ENCODE measurements at regions not wholly inside any gene's neighbourhood (a gene's known extent, or its start where the extent isn't known, plus 50 kb on each side); places are given as distances from the start of the nearest gene placed in this dataset.
A peak's percentile ranks its signal among the peaks of the same experiment; 100 is the strongest.
"Not testable (repeated sequence)": the region's sequence is repeated elsewhere in the genome, so short reads cannot be mapped to it uniquely, and the experiment has no call there.

GRCh38 chr6:144417681-144418080 is 132.5 kb downstream of the UTRN start:
- no peaks in the 10 kb centered on the region for H3K36me3 Mint-ChIP-seq (ENCODE audit: low read depth)
- no peaks in the 10 kb centered on the region for H3K9me3 Mint-ChIP-seq
- peaks cover 6% of the 10 kb centered on the region for H3K4me1 Mint-ChIP-seq
- H3K27ac Mint-ChIP-seq, result no peak overlapping the region
- H3K4me3 Mint-ChIP-seq, result no peak overlapping the region
- no peak for TF ChIP-seq CTCF (IDR thresholded peaks at IDR 0.05; ENCODE audit: unreplicated experiment in 3 of 3)
- no peaks in the 10 kb centered on the region for H3K27me3 Mint-ChIP-seq (ENCODE audit: low read depth)

GRCh38 chr6:144418959-144419545 is 133.9 kb downstream of the UTRN start:
- no peaks in the 10 kb centered on the region for H3K9me3 Mint-ChIP-seq
- no peak for TF ChIP-seq CTCF (IDR thresholded peaks at IDR 0.05; ENCODE audit: unreplicated experiment in 3 of 3)
- peak overlapping the region in 1 of 3 experiments; percentile 48 for H3K27ac Mint-ChIP-seq
- no peak overlapping the region for H3K4me3 Mint-ChIP-seq
- H3K27me3 Mint-ChIP-seq (ENCODE audit: low read depth), result no peaks in the 10 kb centered on the region
- H3K36me3 Mint-ChIP-seq (ENCODE audit: low read depth), result peaks cover 9% of the 10 kb centered on the region
- H3K4me1 Mint-ChIP-seq, result peaks cover 14% of the 10 kb centered on the region

- H3K27me3 Mint-ChIP-seq (ENCODE audit: low read depth), result no peaks in the 10 kb centered on the region
- H3K36me3 Mint-ChIP-seq (ENCODE audit: low read depth), result peaks cover 34% of the 10 kb centered on the region
- H3K4me1 Mint-ChIP-seq, result peaks cover 14% of the 10 kb centered on the region
- no peaks in the 10 kb centered on the region for H3K9me3 Mint-ChIP-seq
- peak overlapping the region in 2 of 3 experiments; percentile 15 to 66 for H3K27ac Mint-ChIP-seq
- TF ChIP-seq CTCF (IDR thresholded peaks at IDR 0.05; ENCODE audit: unreplicated experiment in 3 of 3), result no peak
- no peak overlapping the region for H3K4me3 Mint-ChIP-seq
Measured at GRCh38 chr6:144423167-144423566, 138.0 kb downstream of the UTRN start.

GRCh38 chr6:144429753-144430152 is 144.6 kb downstream of the UTRN start:
- H3K4me3 Mint-ChIP-seq, result no peak overlapping the region
- TF ChIP-seq CTCF (IDR thresholded peaks at IDR 0.05; ENCODE audit: unreplicated experiment in 3 of 3), result no peak
- no peak overlapping the region for H3K27ac Mint-ChIP-seq

GRCh38 chr6:144433446-144433845 is 148.3 kb downstream of the UTRN start:
- H3K9me3 Mint-ChIP-seq; H3K4me3 Mint-ChIP-seq; H3K27me3 Mint-ChIP-seq (ENCODE audit: low read depth); H3K4me1 Mint-ChIP-seq; H3K27ac Mint-ChIP-seq: not testable (repeated sequence)
- H3K36me3 Mint-ChIP-seq (ENCODE audit: low read depth), result peaks cover 58% of the 10 kb centered on the region

More at GRCh38 chr6:144429753-144430152, 144.6 kb downstream of the UTRN start:
- no peaks in the 10 kb centered on the region for H3K27me3 Mint-ChIP-seq (ENCODE audit: low read depth)
- peaks cover 51% of the 10 kb centered on the region for H3K36me3 Mint-ChIP-seq (ENCODE audit: low read depth)
- H3K9me3 Mint-ChIP-seq, result peaks cover 3% of the 10 kb centered on the region
- no peaks in the 10 kb centered on the region for H3K4me1 Mint-ChIP-seq

- H3K27me3 Mint-ChIP-seq (ENCODE audit: low read depth), result no peaks in the 10 kb centered on the region
- peaks cover 9% of the 10 kb centered on the region for H3K9me3 Mint-ChIP-seq
- peaks cover 63% of the 10 kb centered on the region for H3K36me3 Mint-ChIP-seq (ENCODE audit: low read depth)
- H3K27ac Mint-ChIP-seq, result no peak overlapping the region
- H3K4me3 Mint-ChIP-seq, result no peak overlapping the region
- TF ChIP-seq CTCF (IDR thresholded peaks at IDR 0.05; ENCODE audit: unreplicated experiment in 3 of 3), result no peak
- H3K4me1 Mint-ChIP-seq, result no peaks in the 10 kb centered on the region
Measured at GRCh38 chr6:144434308-144434990, 149.3 kb downstream of the UTRN start.

Data from nephron (organoid).